ENCODE measurements at regions not wholly inside any gene's neighbourhood (a gene's known extent, or its start where the extent isn't known, plus 50 kb on each side); places are given as distances from the start of the nearest gene placed in this dataset.

DNA sequence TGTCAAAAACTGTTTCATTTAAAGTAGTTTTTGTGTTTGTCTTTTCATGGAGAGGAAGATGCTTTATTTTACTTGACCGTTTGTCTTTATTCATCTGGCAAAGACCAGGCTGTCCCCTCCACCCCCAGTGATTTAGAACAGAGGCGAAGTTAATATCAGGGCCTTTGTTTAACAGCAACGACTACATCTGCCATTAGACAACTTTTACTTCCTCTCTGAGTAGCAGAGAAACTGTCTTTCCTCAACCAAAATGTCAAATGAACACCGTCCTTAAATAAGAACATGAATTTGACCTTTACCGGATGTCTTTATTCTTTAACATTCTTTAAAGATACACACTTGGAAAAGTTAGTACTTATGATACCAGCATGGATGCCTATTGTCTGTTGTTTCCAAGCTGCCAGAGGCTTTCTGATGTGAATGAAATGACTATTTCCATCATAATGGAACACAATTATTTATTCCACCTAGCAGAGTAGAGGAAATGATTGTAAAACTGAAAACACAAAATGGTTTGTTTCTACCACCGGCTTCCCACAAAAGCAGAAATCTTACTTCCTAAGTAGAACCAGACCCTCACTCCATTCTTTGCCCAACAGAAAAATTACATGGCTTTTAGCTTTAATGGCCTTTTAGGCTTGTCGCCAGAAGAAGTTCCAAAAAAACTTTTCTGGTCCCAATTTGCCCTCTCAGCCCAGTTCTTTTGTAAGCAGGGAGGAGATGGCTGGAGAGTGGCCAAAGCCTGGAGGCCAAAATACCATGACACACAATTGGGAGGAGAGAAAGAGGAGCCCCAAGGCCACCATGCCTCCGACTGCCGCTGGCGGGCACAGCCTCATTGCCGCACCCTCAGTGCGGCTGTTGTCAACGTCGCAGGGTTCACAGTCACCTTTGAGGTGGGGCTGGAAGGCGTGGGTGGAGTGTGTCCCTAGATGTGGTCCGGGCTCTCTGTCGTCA is 168.5 kb downstream of the TEX36 start:
- TF ChIP-seq, protein P1, sequence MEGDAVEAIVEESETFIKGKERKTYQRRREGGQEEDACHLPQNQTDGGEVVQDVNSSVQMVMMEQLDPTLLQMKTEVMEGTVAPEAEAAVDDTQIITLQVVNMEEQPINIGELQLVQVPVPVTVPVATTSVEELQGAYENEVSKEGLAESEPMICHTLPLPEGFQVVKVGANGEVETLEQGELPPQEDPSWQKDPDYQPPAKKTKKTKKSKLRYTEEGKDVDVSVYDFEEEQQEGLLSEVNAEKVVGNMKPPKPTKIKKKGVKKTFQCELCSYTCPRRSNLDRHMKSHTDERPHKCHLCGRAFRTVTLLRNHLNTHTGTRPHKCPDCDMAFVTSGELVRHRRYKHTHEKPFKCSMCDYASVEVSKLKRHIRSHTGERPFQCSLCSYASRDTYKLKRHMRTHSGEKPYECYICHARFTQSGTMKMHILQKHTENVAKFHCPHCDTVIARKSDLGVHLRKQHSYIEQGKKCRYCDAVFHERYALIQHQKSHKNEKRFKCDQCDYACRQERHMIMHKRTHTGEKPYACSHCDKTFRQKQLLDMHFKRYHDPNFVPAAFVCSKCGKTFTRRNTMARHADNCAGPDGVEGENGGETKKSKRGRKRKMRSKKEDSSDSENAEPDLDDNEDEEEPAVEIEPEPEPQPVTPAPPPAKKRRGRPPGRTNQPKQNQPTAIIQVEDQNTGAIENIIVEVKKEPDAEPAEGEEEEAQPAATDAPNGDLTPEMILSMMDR (conservative IDR thresholded peaks at IDR 0.05), result no peak
- no peak for TF ChIP-seq ZFX (IDR thresholded peaks at IDR 0.05)
